Choroid plexus epithelial cell (primary cell): ENCODE measurements at regions not wholly inside any gene's neighbourhood (a gene's known extent, or its start where the extent isn't known, plus 50 kb on each side); places are given as distances from the start of the nearest gene placed in this dataset.
A peak's percentile ranks its signal among the peaks of the same experiment; 100 is the strongest.

Experiments used
- DNase-seq: peaks from one replicate; pipeline ENCODE4 v3.0.0-alpha.2; 2010; ENCODE audit warnings: low read depth
- H3K4me3 ChIP-seq: 2 replicates; pipeline ENCODE4 v1.5.1; 2011; ENCODE audit warnings: low read depth, mild to moderate bottlenecking, control low read depth, low read length, moderate library complexity
- TF ChIP-seq, protein P1 (sequence below): conservative IDR thresholded peaks from 2 replicates; pipeline ENCODE4 v1.5.1; 2011; ENCODE audit warnings: low read depth, mild to moderate bottlenecking, control low read depth, inconsistent platforms, low read length, moderate library complexity

DNA sequence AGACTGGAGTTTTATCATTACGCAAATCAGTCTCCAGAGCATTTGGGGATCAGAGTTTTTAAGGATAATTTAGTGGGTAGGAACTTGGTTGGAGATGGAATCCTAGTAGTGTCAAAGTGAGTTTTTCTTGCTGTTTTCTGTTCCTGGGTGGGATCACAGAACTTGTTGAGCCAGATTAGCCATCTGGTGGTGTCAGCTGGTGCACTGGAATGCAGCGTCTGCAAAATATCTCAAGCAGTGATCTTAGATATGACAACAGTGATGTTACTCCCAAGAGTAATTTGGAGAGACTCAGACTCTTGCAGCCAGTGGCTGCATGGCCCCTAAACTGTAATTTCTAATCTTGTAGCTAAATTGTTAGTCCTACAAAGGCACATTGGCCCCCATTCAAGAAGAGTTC is 1257.8 kb downstream of the MAT2B start:
- no peak for DNase-seq
- TF ChIP-seq, protein P1, sequence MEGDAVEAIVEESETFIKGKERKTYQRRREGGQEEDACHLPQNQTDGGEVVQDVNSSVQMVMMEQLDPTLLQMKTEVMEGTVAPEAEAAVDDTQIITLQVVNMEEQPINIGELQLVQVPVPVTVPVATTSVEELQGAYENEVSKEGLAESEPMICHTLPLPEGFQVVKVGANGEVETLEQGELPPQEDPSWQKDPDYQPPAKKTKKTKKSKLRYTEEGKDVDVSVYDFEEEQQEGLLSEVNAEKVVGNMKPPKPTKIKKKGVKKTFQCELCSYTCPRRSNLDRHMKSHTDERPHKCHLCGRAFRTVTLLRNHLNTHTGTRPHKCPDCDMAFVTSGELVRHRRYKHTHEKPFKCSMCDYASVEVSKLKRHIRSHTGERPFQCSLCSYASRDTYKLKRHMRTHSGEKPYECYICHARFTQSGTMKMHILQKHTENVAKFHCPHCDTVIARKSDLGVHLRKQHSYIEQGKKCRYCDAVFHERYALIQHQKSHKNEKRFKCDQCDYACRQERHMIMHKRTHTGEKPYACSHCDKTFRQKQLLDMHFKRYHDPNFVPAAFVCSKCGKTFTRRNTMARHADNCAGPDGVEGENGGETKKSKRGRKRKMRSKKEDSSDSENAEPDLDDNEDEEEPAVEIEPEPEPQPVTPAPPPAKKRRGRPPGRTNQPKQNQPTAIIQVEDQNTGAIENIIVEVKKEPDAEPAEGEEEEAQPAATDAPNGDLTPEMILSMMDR: no peak
- no peak overlapping the region for H3K4me3 ChIP-seq

DNA sequence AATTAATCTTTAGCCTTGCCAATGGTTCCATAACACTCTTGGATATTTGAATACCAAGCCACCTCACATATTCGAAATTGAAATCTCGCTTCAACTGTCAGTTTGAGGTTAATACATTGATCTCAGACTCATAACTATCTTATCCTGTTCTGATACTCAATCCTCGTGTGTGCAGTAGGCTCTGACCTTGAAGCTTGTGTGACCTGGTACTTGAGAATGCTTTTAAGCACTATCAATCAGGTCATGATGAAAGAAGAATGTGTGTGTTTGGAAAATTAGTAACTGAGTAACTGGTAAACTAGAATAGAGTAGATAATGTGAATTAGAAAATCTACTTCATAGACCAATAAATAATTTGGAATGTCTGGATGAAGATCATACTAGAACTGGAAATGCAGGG is 1266.7 kb downstream of the MAT2B start:
- TF ChIP-seq, protein P1: no peak
- DNase-seq: no peak
- H3K4me3 ChIP-seq: no peak overlapping the region

DNA sequence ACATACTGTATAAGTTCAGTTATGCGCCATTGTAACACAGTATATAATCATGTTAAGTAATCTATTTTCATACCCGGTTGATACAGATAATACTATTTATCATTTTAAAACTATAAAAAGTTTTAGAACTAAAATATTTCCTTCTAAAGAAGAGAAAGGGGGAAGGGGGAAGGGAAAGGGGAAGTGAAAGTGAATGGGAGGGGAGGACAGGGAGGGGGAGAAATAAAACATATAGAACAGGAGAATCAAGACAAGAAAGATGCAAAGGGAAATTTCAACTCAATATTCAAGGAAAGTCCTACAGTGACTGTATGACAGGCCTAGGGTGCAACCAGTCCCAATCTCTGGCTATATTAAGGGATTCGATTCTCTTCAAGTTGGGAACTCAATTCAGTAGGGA is 1278.8 kb downstream of the MAT2B start:
- TF ChIP-seq, protein P1: no peak
- H3K4me3 ChIP-seq: no peak overlapping the region
- DNase-seq: no peak

DNA sequence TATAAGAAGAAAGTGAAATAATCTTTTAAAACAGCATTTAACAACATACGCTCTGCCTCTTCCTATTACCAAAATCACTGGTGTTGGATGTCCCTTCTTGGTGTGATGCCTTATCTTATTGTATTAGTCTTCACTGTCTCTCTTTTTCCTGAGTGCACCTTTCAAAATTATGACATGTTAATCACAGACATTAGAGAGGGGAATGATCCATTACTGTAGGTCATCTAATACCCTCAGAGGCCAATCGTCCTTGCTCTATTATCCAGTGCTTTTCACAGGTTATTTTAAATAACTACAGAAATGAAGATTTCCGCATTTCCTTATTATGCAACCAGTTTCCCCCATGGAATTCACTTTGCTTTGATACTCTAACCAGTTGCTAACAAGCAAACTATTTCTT is 1292.7 kb downstream of the MAT2B start:
- no peak overlapping the region for H3K4me3 ChIP-seq
- no peak for DNase-seq
- TF ChIP-seq, protein P1: no peak

DNA sequence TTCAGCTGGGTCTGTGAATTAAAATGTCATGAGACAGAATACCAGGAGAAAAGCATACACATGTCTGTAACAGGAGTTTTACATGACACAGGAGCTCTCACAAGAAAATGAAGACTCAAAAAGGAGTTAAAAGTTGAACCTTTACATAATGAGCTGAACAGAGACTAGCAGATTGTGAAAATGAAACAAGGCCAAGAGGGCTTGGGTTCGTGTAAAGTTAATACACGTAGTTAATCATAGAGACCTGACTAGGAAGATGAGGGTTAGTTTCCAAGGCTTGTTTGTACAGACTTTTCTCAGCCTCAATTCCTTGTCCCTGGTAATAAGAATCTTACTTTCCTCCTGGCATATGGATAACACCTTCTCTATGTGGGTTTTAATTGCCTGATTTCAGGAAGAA is 1294.0 kb downstream of the MAT2B start:
- no peak for DNase-seq
- TF ChIP-seq, protein P1: no peak

DNA sequence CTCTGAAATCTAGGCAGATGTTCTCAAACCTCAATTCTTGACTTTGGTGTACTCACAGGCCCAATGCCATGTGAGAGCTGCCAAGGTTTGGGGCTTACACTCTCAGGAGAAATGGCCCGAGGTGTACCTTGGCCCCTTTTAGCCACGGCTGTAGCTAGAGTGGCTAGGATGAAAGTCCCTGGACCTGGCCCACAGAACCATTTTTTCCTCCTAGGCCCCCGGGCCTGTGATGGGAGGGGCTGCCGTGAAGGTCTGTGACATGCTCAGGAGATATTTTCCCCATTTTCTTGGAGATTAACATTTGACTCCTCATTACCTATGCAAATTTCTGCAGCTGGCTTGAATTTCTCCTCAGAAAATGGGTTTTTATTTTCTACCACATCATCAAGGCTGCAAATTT is 1296.5 kb downstream of the MAT2B start:
- H3K4me3 ChIP-seq: no peak overlapping the region
- no peak for DNase-seq
- TF ChIP-seq, protein P1: no peak

More for the DNA sequence above, 1294.0 kb downstream of the MAT2B start:
- no peak overlapping the region for H3K4me3 ChIP-seq

DNA sequence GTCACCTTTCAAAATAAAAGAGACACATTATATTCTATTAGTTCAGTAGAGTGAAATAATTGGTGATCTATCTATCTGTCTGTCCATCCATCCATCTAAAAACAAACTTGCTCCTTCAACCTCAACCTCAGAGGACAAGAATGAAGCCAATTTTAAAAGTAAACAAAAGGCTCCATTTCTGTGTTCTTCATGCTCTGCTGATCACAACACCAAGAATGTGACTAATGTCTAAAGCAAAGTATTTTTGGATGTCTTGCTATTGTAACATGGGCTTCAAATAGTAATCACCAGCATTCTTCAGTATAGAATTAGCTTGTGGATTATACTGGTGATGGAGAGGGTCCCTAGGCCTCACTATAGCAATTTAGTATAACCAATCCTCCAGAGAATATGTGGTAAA is 1304.4 kb downstream of the MAT2B start:
- H3K4me3 ChIP-seq: no peak overlapping the region
- TF ChIP-seq, protein P1: no peak
- DNase-seq: peak; percentile 0
